CD8-positive, alpha-beta memory T cell (primary cell): ENCODE measurements at regions not wholly inside any gene's neighbourhood (a gene's known extent, or its start where the extent isn't known, plus 50 kb on each side); places are given as distances from the start of the nearest gene placed in this dataset.
"Not testable (repeated sequence)": the region's sequence is repeated elsewhere in the genome, so short reads cannot be mapped to it uniquely, and the experiment has no call there.

Experiments used
- CTCF ChIA-PET: fragments of 350-600 bp; sonication (Branson Sonifier 250); formaldehyde crosslinking; loops from one replicate; lab custom pipeline; 2021; ENCODE audit warnings: antibody characterized with exemption; lab: Charles Lee
- POLR2A ChIA-PET: fragments of 350-600 bp; sonication (Branson Sonifier 250); formaldehyde crosslinking; loops from one replicate; lab custom pipeline; 2021; ENCODE audit warnings: antibody characterized with exemption; lab: Charles Lee
- DNase-seq, 5 donors: peaks; one replicate each; pipeline versions ENCODE4 v3.0.0 to v3.0.0-alpha.2; 2020 to 2022; ENCODE audit warnings: mixed read lengths in 1 of 5
- H3K27ac ChIP-seq: one replicate; pipeline ENCODE4 v1.7.0; 2013; ENCODE audit warnings: low read depth, mild to moderate bottlenecking, low read length, moderate library complexity
- H3K27me3 ChIP-seq: 2 replicates; pipeline ENCODE4 v1.7.0; 2013; ENCODE audit warnings: low read length, mild to moderate bottlenecking; ENCODE audit not compliant: insufficient read depth, poor library complexity, severe bottlenecking
- H3K36me3 ChIP-seq: 2 replicates; pipeline ENCODE4 v1.7.0; 2013; ENCODE audit warnings: mild to moderate bottlenecking, low read length, moderate library complexity; ENCODE audit not compliant: insufficient read depth
- H3K4me1 ChIP-seq: 2 replicates; pipeline ENCODE4 v1.7.0; 2013; ENCODE audit warnings: mild to moderate bottlenecking, low read length, moderate library complexity; ENCODE audit not compliant: insufficient read depth
- H3K4me3 ChIP-seq: 2 replicates; pipeline ENCODE4 v1.7.0; 2013; ENCODE audit warnings: mild to moderate bottlenecking, low read length
- H3K9me3 ChIP-seq: 2 replicates; pipeline ENCODE4 v1.7.0; 2013; ENCODE audit warnings: mild to moderate bottlenecking, low read length
- H3K27ac Mint-ChIP-seq, 8 donors: one replicate each; pipeline ENCODE4 v1.8.0; 2020 to 2021; ENCODE audit warnings: mixed read lengths in 8 of 8, mild to moderate bottlenecking in 6 of 8, inconsistent platforms in 3 of 8, moderate library complexity in 3 of 8
- H3K27me3 Mint-ChIP-seq, 2 donors: one replicate each; pipeline ENCODE4 v1.8.0; 2020 to 2021; ENCODE audit warnings: mixed read lengths in 2 of 2, mild to moderate bottlenecking in 1 of 2, moderate library complexity in 1 of 2
- H3K36me3 Mint-ChIP-seq, 3 donors: one replicate each; pipeline ENCODE4 v1.8.0; 2020 to 2021; ENCODE audit warnings: mixed read lengths in 3 of 3, inconsistent platforms in 1 of 3, mild to moderate bottlenecking in 1 of 3
- H3K4me1 Mint-ChIP-seq, 3 donors: one replicate each; pipeline ENCODE4 v1.8.0; 2020 to 2021; ENCODE audit warnings: mixed read lengths in 3 of 3, inconsistent platforms in 1 of 3, mild to moderate bottlenecking in 1 of 3
- H3K4me3 Mint-ChIP-seq, 7 donors: one replicate each; pipeline ENCODE4 v1.8.0; 2020 to 2021; ENCODE audit warnings: mixed read lengths in 7 of 7, mild to moderate bottlenecking in 6 of 7, moderate library complexity in 4 of 7, inconsistent platforms in 2 of 7
- H3K9me3 Mint-ChIP-seq, 5 donors: one replicate each; pipeline ENCODE4 v1.8.0; 2020 to 2022; ENCODE audit warnings: mixed read lengths in 5 of 5, mild to moderate bottlenecking in 3 of 5, moderate library complexity in 2 of 5, inconsistent platforms in 1 of 5

DNA sequence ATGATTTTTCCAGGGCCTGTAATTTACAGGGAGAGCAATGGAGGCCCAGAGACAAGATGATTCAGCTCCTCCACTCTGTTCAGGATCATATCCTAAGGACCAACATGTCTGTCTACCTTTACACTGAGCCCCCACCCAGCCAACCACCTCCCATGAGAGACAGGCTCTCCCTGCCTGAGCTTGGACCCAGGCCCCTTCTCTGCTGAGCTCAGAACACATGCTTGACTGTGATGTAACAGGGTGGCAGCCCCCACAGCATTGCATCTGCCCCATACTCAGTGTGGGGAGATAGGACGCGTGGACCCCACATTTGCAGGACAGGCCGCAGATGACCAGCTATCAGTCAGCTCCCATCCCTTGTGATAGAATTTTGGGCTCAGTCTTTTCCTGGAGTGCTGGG is 313.9 kb downstream of the ADGRD1 start:
- ChIA-PET CTCF (no interaction called here), POLR2A (no interaction called here)
- Histone ChIP-seq H3K4me1 (no peaks in the 10 kb centered on the region), H3K27ac (no peak overlapping the region), H3K27me3 (no peaks in the 10 kb centered on the region), H3K4me3 (no peak overlapping the region), H3K9me3 (no peaks in the 10 kb centered on the region), H3K36me3 (no peaks in the 10 kb centered on the region)
- Mint-ChIP-seq H3K27ac (no peak overlapping the region), H3K27me3 (no peaks in the 10 kb centered on the region), H3K4me3 (no peak overlapping the region), H3K4me1 (no peaks in the 10 kb centered on the region), H3K9me3 (no peaks in the 10 kb centered on the region), H3K36me3 (no peaks in the 10 kb centered on the region)
- DNase-seq, result peak in 1 of 5 donors; percentile 15

DNA sequence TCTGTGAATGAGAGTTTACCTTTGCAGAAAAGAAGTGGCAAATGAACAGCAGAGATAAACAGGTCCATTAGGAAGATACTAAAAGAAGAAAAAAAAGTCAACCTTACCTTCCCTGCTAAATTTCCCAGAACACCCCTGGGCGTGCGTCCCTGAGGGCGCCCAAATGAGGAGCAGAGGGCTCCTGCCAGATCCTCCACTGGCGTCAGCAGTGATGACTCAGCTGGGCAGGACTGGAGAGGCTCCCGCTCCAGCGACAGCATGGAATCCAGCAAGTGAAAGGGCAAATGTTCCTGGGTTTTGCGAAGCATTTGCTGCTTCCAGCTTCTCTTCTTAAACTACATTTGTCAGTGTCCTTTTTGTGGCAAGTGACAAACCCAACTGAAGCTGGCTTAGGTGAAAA is 314.4 kb downstream of the ADGRD1 start:
- H3K27me3 ChIP-seq, H3K4me3 ChIP-seq, H3K27me3 Mint-ChIP-seq, H3K4me1 ChIP-seq, H3K9me3 Mint-ChIP-seq, H3K36me3 Mint-ChIP-seq, H3K9me3 ChIP-seq, H3K27ac ChIP-seq, H3K4me1 Mint-ChIP-seq, POLR2A ChIA-PET, H3K4me3 Mint-ChIP-seq, H3K36me3 ChIP-seq, CTCF ChIA-PET, H3K27ac Mint-ChIP-seq: not testable (repeated sequence)
- DNase-seq, result peak in 1 of 5 donors; percentile 9

DNA sequence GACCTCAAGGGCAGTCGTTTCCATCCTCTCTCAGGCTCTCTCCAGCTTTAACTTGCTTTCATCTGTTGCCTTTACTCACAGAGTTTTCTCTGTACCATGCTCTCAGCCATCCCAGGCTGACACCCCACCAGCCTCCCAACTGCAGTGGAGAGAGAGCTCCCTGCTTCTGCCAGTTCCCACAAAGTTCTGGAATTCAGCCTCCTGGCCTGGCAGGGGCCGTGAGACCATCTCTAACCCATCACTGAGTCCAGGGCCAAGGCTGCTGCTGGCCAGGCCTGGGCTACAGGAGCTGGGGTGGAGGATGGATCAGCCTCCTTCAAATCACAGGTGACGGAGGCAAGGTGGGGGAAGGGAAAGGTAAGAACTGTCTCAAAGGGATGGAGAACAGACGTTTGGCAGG is 314.9 kb downstream of the ADGRD1 start:
- POLR2A ChIA-PET, H3K4me3 Mint-ChIP-seq, H3K36me3 Mint-ChIP-seq, H3K4me1 ChIP-seq, H3K4me1 Mint-ChIP-seq, CTCF ChIA-PET, H3K27ac ChIP-seq, H3K9me3 ChIP-seq, DNase-seq, H3K27me3 Mint-ChIP-seq, H3K27ac Mint-ChIP-seq, H3K4me3 ChIP-seq, H3K9me3 Mint-ChIP-seq, H3K36me3 ChIP-seq, H3K27me3 ChIP-seq: not testable (repeated sequence)

DNA sequence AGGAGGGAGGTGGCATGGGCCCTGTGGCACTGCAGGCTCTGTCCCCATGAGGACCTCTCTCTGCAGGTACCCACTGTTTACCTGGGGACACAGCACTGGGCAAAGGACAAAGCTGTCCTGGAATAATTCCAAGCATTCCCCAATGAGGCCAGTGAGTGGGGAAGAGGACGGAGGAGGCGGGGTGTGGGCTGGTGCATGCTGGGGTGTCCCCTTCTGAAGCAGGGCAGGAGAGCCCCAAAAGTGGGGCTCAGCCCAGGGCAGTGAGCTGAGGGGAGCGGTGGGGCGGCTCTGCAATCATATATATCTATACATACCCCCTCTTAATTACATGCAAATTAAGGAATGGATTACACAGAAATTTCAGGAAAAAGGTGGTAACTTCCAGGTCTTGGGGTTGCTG is 315.8 kb downstream of the ADGRD1 start:
- ChIA-PET CTCF (no interaction called here), POLR2A (no interaction called here)
- peak overlapping the region in 2 of 8 donors; percentile 10 to 57 for H3K27ac Mint-ChIP-seq
- Histone ChIP-seq H3K27me3 (no peaks in the 10 kb centered on the region), H3K27ac (no peak overlapping the region), H3K9me3 (no peaks in the 10 kb centered on the region), H3K4me1 (no peaks in the 10 kb centered on the region), H3K4me3 (no peak overlapping the region), H3K36me3 (no peaks in the 10 kb centered on the region)
- no peaks in the 10 kb centered on the region for H3K4me1 Mint-ChIP-seq
- no peak overlapping the region for H3K4me3 Mint-ChIP-seq
- DNase-seq, result no peak
- peaks cover 0 to 2% of the 10 kb centered on the region in 2 donors for H3K27me3 Mint-ChIP-seq
- H3K36me3 Mint-ChIP-seq, result no peaks in the 10 kb centered on the region
- H3K9me3 Mint-ChIP-seq, result no peaks in the 10 kb centered on the region

DNA sequence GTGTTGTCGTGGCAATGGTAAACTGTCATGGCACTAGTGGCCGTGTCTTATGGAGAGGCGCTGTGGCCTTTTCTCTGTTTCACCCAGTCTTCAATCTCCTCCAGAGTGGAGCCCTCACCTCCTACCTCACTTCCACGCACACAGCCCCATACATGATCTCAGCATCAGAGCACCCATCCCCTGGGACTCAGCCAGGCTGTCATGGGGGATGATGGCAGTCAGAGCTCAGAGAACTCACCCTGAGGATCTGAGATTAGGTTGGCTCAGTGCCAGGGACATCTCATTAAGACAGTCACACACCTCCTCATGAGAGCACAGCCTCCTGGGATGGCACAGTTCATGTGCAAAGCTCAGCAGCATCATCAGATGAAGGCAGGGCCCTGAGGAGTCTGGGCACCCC is 316.3 kb downstream of the ADGRD1 start:
- H3K36me3 ChIP-seq, H3K9me3 Mint-ChIP-seq, H3K36me3 Mint-ChIP-seq, H3K27me3 Mint-ChIP-seq, CTCF ChIA-PET, H3K27me3 ChIP-seq, H3K4me3 ChIP-seq, POLR2A ChIA-PET, H3K4me3 Mint-ChIP-seq, H3K4me1 ChIP-seq, H3K9me3 ChIP-seq, H3K4me1 Mint-ChIP-seq, H3K27ac ChIP-seq, DNase-seq: not testable (repeated sequence)
- H3K27ac Mint-ChIP-seq, result peak overlapping the region in 1 of 8 donors; percentile 10

DNA sequence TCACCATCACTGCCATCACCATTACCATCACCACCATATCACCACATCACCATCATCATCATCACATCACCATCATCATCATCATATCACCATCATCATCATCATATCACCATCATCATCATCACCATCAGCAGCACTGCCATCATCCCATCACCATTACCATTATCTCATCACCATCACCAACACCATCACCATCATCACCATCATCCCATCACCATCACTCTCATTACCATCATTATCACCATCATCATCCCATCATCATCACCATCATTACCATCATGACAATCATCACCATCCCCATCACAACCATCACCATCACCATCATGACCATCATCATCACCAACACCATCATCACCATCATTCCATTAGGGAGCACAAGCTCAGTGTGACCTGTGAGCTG is 318.0 kb downstream of the ADGRD1 start:
- no peak for DNase-seq
- CTCF ChIA-PET, result no interaction called here
- H3K27me3 Mint-ChIP-seq, result peaks cover 2 to 4% of the 10 kb centered on the region in 2 donors
- Histone ChIP-seq H3K4me1 (no peaks in the 10 kb centered on the region), H3K9me3 (no peaks in the 10 kb centered on the region), H3K36me3 (no peaks in the 10 kb centered on the region), H3K27ac (no peak overlapping the region), H3K27me3 (no peaks in the 10 kb centered on the region), H3K4me3 (no peak overlapping the region)
- POLR2A ChIA-PET, result no interaction called here
- H3K36me3 Mint-ChIP-seq, result no peaks in the 10 kb centered on the region
- H3K4me3 Mint-ChIP-seq, result no peak overlapping the region
- no peaks in the 10 kb centered on the region for H3K4me1 Mint-ChIP-seq
- H3K27ac Mint-ChIP-seq, result no peak overlapping the region
- peaks cover 0 to 2% (median 0%) of the 10 kb centered on the region in 5 donors for H3K9me3 Mint-ChIP-seq

DNA sequence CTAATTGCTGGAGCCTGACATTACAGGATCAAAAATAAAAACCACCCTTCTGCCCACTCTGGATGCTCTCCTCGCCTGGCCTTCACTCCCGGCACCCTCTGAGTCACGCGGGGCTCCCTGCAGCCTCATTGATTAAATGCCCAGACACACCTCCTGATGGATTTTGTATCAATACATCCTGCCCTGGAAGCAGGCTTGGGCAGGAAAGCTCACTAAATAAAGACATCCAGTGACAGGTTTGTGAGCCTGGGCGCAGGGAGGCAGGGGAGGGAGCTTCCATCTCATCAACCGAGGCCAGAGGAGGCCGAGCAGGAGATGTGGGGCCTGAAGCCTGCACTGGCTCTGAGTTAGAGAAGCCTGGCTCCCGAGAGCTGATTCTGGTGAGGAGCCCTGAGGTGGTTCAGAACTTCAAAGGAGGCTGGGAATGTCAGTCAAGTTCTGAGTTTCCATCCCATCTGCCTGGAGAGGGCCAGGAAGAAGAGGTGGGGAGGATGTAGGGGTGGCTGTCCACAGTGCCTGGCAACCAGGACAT is 318.6 kb downstream of the ADGRD1 start:
- H3K27ac Mint-ChIP-seq, H3K9me3 Mint-ChIP-seq, H3K9me3 ChIP-seq, H3K36me3 Mint-ChIP-seq, H3K36me3 ChIP-seq, H3K4me3 ChIP-seq, CTCF ChIA-PET, H3K4me1 ChIP-seq, H3K4me3 Mint-ChIP-seq, POLR2A ChIA-PET, H3K27me3 Mint-ChIP-seq, H3K4me1 Mint-ChIP-seq, H3K27ac ChIP-seq, H3K27me3 ChIP-seq: not testable (repeated sequence)
- peak in 1 of 5 donors; percentile 33 for DNase-seq

DNA sequence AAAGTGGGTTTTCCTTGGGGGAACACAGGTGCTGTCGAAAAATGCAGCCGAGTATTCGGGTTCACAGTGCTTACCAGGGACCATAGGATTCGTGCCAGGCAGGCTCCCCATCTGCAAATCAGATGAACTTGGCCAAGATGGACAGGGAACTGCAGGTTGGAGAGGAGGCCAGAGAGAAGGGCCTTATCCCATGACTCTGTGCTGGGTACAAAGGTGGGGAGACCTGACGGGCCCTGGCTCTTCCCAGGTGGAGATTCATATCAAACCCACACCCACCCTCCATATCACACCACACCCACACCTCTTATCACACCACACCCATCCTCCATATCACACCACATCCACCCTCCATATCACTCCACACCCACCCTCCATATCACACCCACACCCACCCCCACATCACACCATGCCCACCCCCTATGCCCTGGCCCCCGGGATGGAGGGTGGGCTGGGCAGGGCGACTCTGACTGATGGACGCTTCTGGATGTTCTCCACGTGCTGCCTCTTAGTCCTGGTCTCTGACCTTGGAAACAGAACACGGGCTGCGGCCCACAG is 319.7 kb downstream of the ADGRD1 start:
- Histone ChIP-seq H3K4me3 (no peak overlapping the region), H3K9me3 (no peaks in the 10 kb centered on the region), H3K36me3 (no peaks in the 10 kb centered on the region), H3K4me1 (no peaks in the 10 kb centered on the region), H3K27me3 (no peaks in the 10 kb centered on the region), H3K27ac (no peak overlapping the region)
- POLR2A ChIA-PET, result no interaction called here
- H3K36me3 Mint-ChIP-seq, result no peaks in the 10 kb centered on the region
- H3K4me1 Mint-ChIP-seq, result no peaks in the 10 kb centered on the region
- peaks cover 0 to 2% (median 0%) of the 10 kb centered on the region in 5 donors for H3K9me3 Mint-ChIP-seq
- H3K4me3 Mint-ChIP-seq, result no peak overlapping the region
- peaks cover 2 to 4% of the 10 kb centered on the region in 2 donors for H3K27me3 Mint-ChIP-seq
- peak overlapping the region in 1 of 8 donors; percentile 29 for H3K27ac Mint-ChIP-seq
- peak in 1 of 5 donors; percentile 30 for DNase-seq
- CTCF ChIA-PET, result no interaction called here

DNA sequence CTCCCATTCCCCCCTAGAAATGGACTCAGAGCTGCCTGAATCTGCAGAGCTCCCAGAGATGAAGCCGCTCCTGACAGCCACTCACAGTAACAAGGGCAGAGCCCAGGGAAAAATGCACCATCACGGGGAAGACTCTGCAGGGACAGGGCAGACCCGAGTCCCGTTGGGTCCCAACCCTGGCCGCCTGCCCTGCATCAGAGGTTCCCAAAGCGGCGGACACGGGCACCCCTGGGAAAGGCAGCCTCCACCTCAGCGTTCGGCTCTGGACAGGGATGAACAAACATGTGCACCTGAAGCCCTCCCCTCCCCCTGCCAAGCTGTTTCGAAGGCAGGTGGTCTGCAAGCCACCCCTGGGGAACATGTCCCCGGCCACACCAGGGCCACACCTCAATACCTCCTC is 320.4 kb downstream of the ADGRD1 start:
- Mint-ChIP-seq H3K4me3 (no peak overlapping the region), H3K27me3 (peaks cover 2 to 4% of the 10 kb centered on the region in 2 donors), H3K27ac (no peak overlapping the region), H3K9me3 (peaks cover 0 to 2% (median 0%) of the 10 kb centered on the region in 5 donors), H3K36me3 (no peaks in the 10 kb centered on the region), H3K4me1 (no peaks in the 10 kb centered on the region)
- no peaks in the 10 kb centered on the region for H3K27me3 ChIP-seq
- no peaks in the 10 kb centered on the region for H3K9me3 ChIP-seq
- no peak overlapping the region for H3K4me3 ChIP-seq
- peak in 1 of 5 donors; percentile 30 for DNase-seq
- POLR2A ChIA-PET, result no interaction called here
- H3K4me1 ChIP-seq, result no peaks in the 10 kb centered on the region
- H3K36me3 ChIP-seq, result no peaks in the 10 kb centered on the region
- no peak overlapping the region for H3K27ac ChIP-seq
- CTCF ChIA-PET, result no interaction called here
